Endothelial cell of umbilical vein (primary cell): ENCODE measurements at regions not wholly inside any gene's neighbourhood (a gene's known extent, or its start where the extent isn't known, plus 50 kb on each side); places are given as distances from the start of the nearest gene placed in this dataset.

Experiments used
- BruUV-seq: library from RNA; stranded (reverse); fragments of 400-500 nt; replicated peaks from 2 replicates; lab custom pipeline; 2021; lab: Mats Ljungman, UMichigan
- CTCF ChIA-PET: fragments of 300-600, 350-600 bp; sonication (Branson Sonifier 250); formaldehyde crosslinking; loops from one replicate; lab custom pipeline; 2021; ENCODE audit warnings: antibody characterized with exemption, inconsistent platforms; lab: Charles Lee
- POLR2A ChIA-PET: fragments of 300-600, 350-600 bp; sonication (Branson Sonifier 250); formaldehyde crosslinking; loops from one replicate; lab custom pipeline; 2021; ENCODE audit warnings: antibody characterized with exemption, inconsistent platforms; lab: Charles Lee
- DNase-seq: peaks from one replicate; pipeline ENCODE4 v3.0.0-alpha.2; 2011; ENCODE audit warnings: low read depth, low spot score
- FAIRE-seq: peaks from 2 replicates; lab custom pipeline; 2011; peaks lifted over from hg19 to GRCh38; lab: Jason Lieb, UNC
- H2AFZ ChIP-seq: 2 replicates; pipeline ENCODE4 v1.6.0; 2012; ENCODE audit warnings: low read depth, low read length, control low read depth, inconsistent platforms
- H3K27ac ChIP-seq: 2 replicates; pipeline ENCODE4 v1.5.1; 2011; ENCODE audit warnings: low read depth, mild to moderate bottlenecking, control low read depth, low read length, moderate library complexity; ENCODE audit not compliant: insufficient read depth
- H3K27me3 ChIP-seq, 2 experiments: 2 replicates each; pipeline versions ENCODE4 v1.6.0 to v1.6.1; 2011; ENCODE audit warnings: low read length in 2 of 2, mixed read lengths in 1 of 2; ENCODE audit not compliant: control insufficient read depth in 2 of 2, insufficient read depth in 2 of 2
- H3K36me3 ChIP-seq, 2 experiments: 2 replicates in 1 of 2; 3 replicates in 1 of 2; pipeline ENCODE4 v1.5.1; 2011; ENCODE audit warnings: low read length in 2 of 2, mild to moderate bottlenecking in 1 of 2, moderate library complexity in 1 of 2; ENCODE audit not compliant: control insufficient read depth in 2 of 2, insufficient read depth in 2 of 2; ENCODE audit errors: extremely low read depth in 1 of 2
- H3K4me1 ChIP-seq: 3 replicates; pipeline ENCODE4 v1.5.1; 2011; ENCODE audit warnings: mild to moderate bottlenecking, low read length; ENCODE audit not compliant: control insufficient read depth, insufficient read depth; ENCODE audit errors: extremely low read depth
- H3K4me2 ChIP-seq: 2 replicates; pipeline ENCODE4 v1.6.1; 2011; ENCODE audit warnings: low read length, control low read depth, mixed read lengths; ENCODE audit not compliant: insufficient read depth
- H3K4me3 ChIP-seq, 3 experiments: fragments of 200-600 bp in 1 of 3; sonication (generic), shearing (Covaris generic) in 1 of 3; replicated peaks in 1 of 3; 2 replicates each; pipeline ENCODE4 v1.5.1; 2011 to 2016; ENCODE audit warnings: control low read depth in 3 of 3, low read length in 3 of 3, mild to moderate bottlenecking in 2 of 3, inconsistent platforms in 1 of 3, low read depth in 1 of 3, moderate library complexity in 1 of 3; ENCODE audit not compliant: insufficient read depth in 1 of 3
- H3K79me2 ChIP-seq: 2 replicates; pipeline ENCODE4 v1.6.0; 2012; ENCODE audit warnings: low read length, inconsistent platforms; ENCODE audit not compliant: control insufficient read depth, insufficient read depth
- H3K9ac ChIP-seq: replicated peaks from 2 replicates; pipeline ENCODE3; 2011; ENCODE audit warnings: low read length, control low read depth; ENCODE audit not compliant: insufficient read depth; ENCODE audit errors: extremely low read depth
- H3K9me1 ChIP-seq: replicated peaks from 3 replicates; pipeline ENCODE4 v1.6.0; 2011; ENCODE audit warnings: mild to moderate bottlenecking, low read length; ENCODE audit not compliant: control insufficient read depth, insufficient read depth; ENCODE audit errors: extremely low read depth
- H3K9me3 ChIP-seq: replicated peaks from 2 replicates; pipeline ENCODE4 v1.5.1; 2012; ENCODE audit warnings: low read length, inconsistent platforms; ENCODE audit not compliant: control insufficient read depth, insufficient read depth
- H4K20me1 ChIP-seq: replicated peaks from 2 replicates; pipeline ENCODE3; 2011; ENCODE audit warnings: mild to moderate bottlenecking, low read length; ENCODE audit not compliant: control insufficient read depth, insufficient read depth; ENCODE audit errors: extremely low read depth
- CTCF ChIP-seq, 2 donors: IDR thresholded peaks; 1 replicate in 1 of 2; 2 replicates in 1 of 2; pipeline ENCODE4 v1.5.1; 2011; ENCODE audit warnings: low read length in 2 of 2, mild to moderate bottlenecking in 2 of 2, moderate library complexity in 2 of 2, control low read depth in 1 of 2, inconsistent platforms in 1 of 2, low read depth in 1 of 2; ENCODE audit not compliant: insufficient read depth in 1 of 2; ENCODE audit errors: extremely low read depth in 1 of 2
- EZH2 ChIP-seq: IDR thresholded peaks from 2 replicates; pipeline ENCODE4 v1.6.1; 2012; ENCODE audit warnings: borderline replicate concordance, low read depth, mild to moderate bottlenecking, moderate library complexity, low read length, inconsistent platforms; ENCODE audit not compliant: severe bottlenecking
- FOS ChIP-seq: IDR thresholded peaks from 2 replicates; pipeline ENCODE4 v1.6.1; 2011; ENCODE audit warnings: mild to moderate bottlenecking, low read length, moderate library complexity, borderline replicate concordance; ENCODE audit not compliant: insufficient read depth
- GATA2 ChIP-seq: IDR thresholded peaks from 2 replicates; pipeline ENCODE4 v1.7.0; 2011; ENCODE audit warnings: low read depth, mild to moderate bottlenecking, moderate library complexity, mixed read lengths, low read length; ENCODE audit not compliant: insufficient read length, insufficient read depth
- JUN ChIP-seq: IDR thresholded peaks from 2 replicates; pipeline ENCODE4 v1.6.1; 2011; ENCODE audit warnings: borderline replicate concordance, low read depth; ENCODE audit not compliant: insufficient read length, insufficient read depth
- MAX ChIP-seq: IDR thresholded peaks from 2 replicates; pipeline ENCODE4 v1.6.1; 2011; ENCODE audit not compliant: insufficient read depth, insufficient read length
- MYC ChIP-seq: IDR thresholded peaks from one replicate; pipeline ENCODE4 v1.6.1; 2011; ENCODE audit warnings: mild to moderate bottlenecking, low read depth, low read length
- POLR2A ChIP-seq: IDR thresholded peaks from 2 replicates; pipeline ENCODE4 v1.6.1; 2012; ENCODE audit warnings: low read depth, mild to moderate bottlenecking, control low read depth, low read length
- POLR2AphosphoS5 ChIP-seq: IDR thresholded peaks from 2 replicates; pipeline ENCODE4 v1.6.1; 2012; ENCODE audit warnings: low read depth, mild to moderate bottlenecking, control low read depth, low read length, moderate library complexity; ENCODE audit not compliant: insufficient read depth
- dilution Hi-C: fragments of 300-500 bp; cut with MboI; formaldehyde crosslinking; loops from one replicate; pipeline ENCODE4 v1.15.0; 2019; ENCODE audit warnings: low sequenced_read_pairs; ENCODE audit not compliant: extremely low pct_ligation_motif_present
- intact Hi-C: fragments of 100-400 bp; cut with micrococcal nuclease; formaldehyde crosslinking; loops from one replicate; pipeline ENCODE4 v1.10.0; 2022

DNA sequence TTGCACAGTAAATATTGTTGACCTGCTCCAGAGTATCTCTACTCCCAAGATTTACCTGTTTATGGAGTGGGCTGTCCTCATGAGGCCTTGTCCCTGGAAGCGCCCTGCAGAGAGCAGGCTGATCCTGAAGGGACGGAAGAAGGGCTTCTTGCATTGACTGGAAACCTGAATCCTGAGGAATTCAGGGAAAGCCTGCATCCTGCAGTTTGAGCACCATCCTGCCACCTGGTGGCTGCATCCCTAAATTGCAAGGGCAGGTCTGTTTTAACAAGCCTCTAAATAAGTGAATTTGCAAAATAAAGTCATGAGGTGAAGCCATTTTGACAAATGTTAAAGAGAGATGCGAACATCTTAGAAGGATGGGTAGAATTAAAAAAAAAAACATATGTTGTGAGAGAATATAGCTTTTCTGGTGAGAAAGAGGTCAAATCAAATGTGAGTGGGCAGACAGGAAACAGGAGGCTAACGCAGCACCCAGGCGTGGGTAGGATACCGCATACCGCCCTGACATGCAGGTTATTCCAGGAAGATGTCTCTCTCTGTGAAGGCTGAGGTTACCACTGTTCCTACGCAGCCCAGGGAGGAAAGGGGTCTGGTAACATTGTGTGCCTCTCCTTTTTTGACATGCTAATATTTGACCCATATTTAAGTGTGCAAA is 754.9 kb downstream of the RNF144A start:
- CTCF ChIA-PET: no interaction called here
- no peak for DNase-seq
- Histone ChIP-seq H3K4me3 (no peak overlapping the region), H3K9me3 (no peaks in the 10 kb centered on the region), H3K27ac (no peak overlapping the region), H3K79me2 (no peaks in the 10 kb centered on the region), H3K36me3 (no peaks in the 10 kb centered on the region), H3K9ac (no peak overlapping the region), H4K20me1 (no peaks in the 10 kb centered on the region), H3K4me1 (no peaks in the 10 kb centered on the region), H3K27me3 (no peaks in the 10 kb centered on the region), H3K9me1 (no peaks in the 10 kb centered on the region), H3K4me2 (no peak overlapping the region), H2AFZ (no peak overlapping the region)
- POLR2A ChIA-PET: no interaction called here
- dilution Hi-C loops: no loop called here
- TF ChIP-seq POLR2A: no peak
- no peak for TF ChIP-seq JUN
- peak; percentile 3 to 22 for TF ChIP-seq CTCF (IDR thresholded peaks at IDR 0.05; ENCODE audit: extremely low read depth in 1 of 2, insufficient read depth in 1 of 2, low read depth in 1 of 2, low read length in 2 of 2)
- no peak for TF ChIP-seq MAX
- no peak for TF ChIP-seq EZH2
- TF ChIP-seq POLR2AphosphoS5: no peak
- TF ChIP-seq GATA2: no peak
- TF ChIP-seq FOS: no peak
- TF ChIP-seq MYC: no peak
- intact Hi-C loops: loop anchor here (5.0 kb wide), 1 partner anchor 470 kb away; no protein-coding TSS in a partner anchor
- BruUV-seq: no TSS peak
- FAIRE-seq: no peak
